ENCODE measurements at regions not wholly inside any gene's neighbourhood (a gene's known extent, or its start where the extent isn't known, plus 50 kb on each side); places are given as distances from the start of the nearest gene placed in this dataset.

GRCh38 chr1:186569856-186570255 lies 108.9 kb upstream of the PDC start:
- no peak overlapping the region for H2AFZ ChIP-seq (ENCODE audit: low read length)
- H3K4me3 ChIP-seq (ENCODE audit: low read length), result no peak overlapping the region
- DNase-seq, result no peak
- no peaks in the 10 kb centered on the region for H3K4me1 ChIP-seq (ENCODE audit: low read length)
- H3K9ac ChIP-seq (ENCODE audit: low read length), result no peak overlapping the region
- no peak overlapping the region for H3K27ac ChIP-seq (ENCODE audit: low read length)
- no peaks in the 10 kb centered on the region for H3K36me3 ChIP-seq (ENCODE audit: insufficient read depth, low read length)
- no peaks in the 10 kb centered on the region for H3K27me3 ChIP-seq (ENCODE audit: low read length)
- no peak overlapping the region for H3K4me2 ChIP-seq (ENCODE audit: low read depth, low read length, poor library complexity, severe bottlenecking)
- no peaks in the 10 kb centered on the region for H3K9me2 ChIP-seq (replicated peaks; ENCODE audit: insufficient read depth, low read length)
- H3K79me2 ChIP-seq (ENCODE audit: low read length), result no peaks in the 10 kb centered on the region
- H3K9me3 ChIP-seq (ENCODE audit: low read length), result no peaks in the 10 kb centered on the region
- H4K20me1 ChIP-seq (ENCODE audit: insufficient read depth, low read depth, low read length), result no peaks in the 10 kb centered on the region

GRCh38 chr1:186568221-186568620 lies 107.3 kb upstream of the PDC start:
- H3K9me2 ChIP-seq (replicated peaks; ENCODE audit: insufficient read depth, low read length), result no peaks in the 10 kb centered on the region
- no peak overlapping the region for H3K4me3 ChIP-seq (ENCODE audit: low read length)
- no peaks in the 10 kb centered on the region for H3K27me3 ChIP-seq (ENCODE audit: low read length)
- no peak overlapping the region for H3K4me2 ChIP-seq (ENCODE audit: low read depth, low read length, poor library complexity, severe bottlenecking)
- no peaks in the 10 kb centered on the region for H4K20me1 ChIP-seq (ENCODE audit: insufficient read depth, low read depth, low read length)
- H3K4me1 ChIP-seq (ENCODE audit: low read length), result no peaks in the 10 kb centered on the region
- H3K79me2 ChIP-seq (ENCODE audit: low read length), result no peaks in the 10 kb centered on the region
- H3K9me3 ChIP-seq (ENCODE audit: low read length), result no peaks in the 10 kb centered on the region
- no peak overlapping the region for H3K27ac ChIP-seq (ENCODE audit: low read length)
- H3K9ac ChIP-seq (ENCODE audit: low read length), result no peak overlapping the region
- no peak overlapping the region for H2AFZ ChIP-seq (ENCODE audit: low read length)
- DNase-seq, result no peak
- H3K36me3 ChIP-seq (ENCODE audit: insufficient read depth, low read length), result no peaks in the 10 kb centered on the region

GRCh38 chr1:186566140-186566855 lies 105.4 kb upstream of the PDC start:
- Histone ChIP-seq H3K4me1 (ENCODE audit: low read length) (no peaks in the 10 kb centered on the region), H3K9me3 (ENCODE audit: low read length) (no peaks in the 10 kb centered on the region), H3K4me3 (ENCODE audit: low read length) (no peak overlapping the region), H3K79me2 (ENCODE audit: low read length) (no peaks in the 10 kb centered on the region), H3K27me3 (ENCODE audit: low read length) (no peaks in the 10 kb centered on the region), H3K36me3 (ENCODE audit: insufficient read depth, low read length) (no peaks in the 10 kb centered on the region), H3K9me2 (replicated peaks; ENCODE audit: insufficient read depth, low read length) (no peaks in the 10 kb centered on the region), H2AFZ (ENCODE audit: low read length) (no peak overlapping the region), H3K9ac (ENCODE audit: low read length) (no peak overlapping the region), H4K20me1 (ENCODE audit: insufficient read depth, low read depth, low read length) (no peaks in the 10 kb centered on the region), H3K27ac (ENCODE audit: low read length) (no peak overlapping the region), H3K4me2 (ENCODE audit: low read depth, low read length, poor library complexity, severe bottlenecking) (no peak overlapping the region)
- DNase-seq, result no peak

GRCh38 chr1:186564582-186564981 lies 103.7 kb upstream of the PDC start:
- Histone ChIP-seq H3K36me3 (ENCODE audit: insufficient read depth, low read length) (no peaks in the 10 kb centered on the region), H3K9me3 (ENCODE audit: low read length) (no peaks in the 10 kb centered on the region), H3K9ac (ENCODE audit: low read length) (no peak overlapping the region), H3K9me2 (replicated peaks; ENCODE audit: insufficient read depth, low read length) (no peaks in the 10 kb centered on the region), H3K27ac (ENCODE audit: low read length) (no peak overlapping the region), H3K27me3 (ENCODE audit: low read length) (no peaks in the 10 kb centered on the region), H2AFZ (ENCODE audit: low read length) (no peak overlapping the region), H3K4me2 (ENCODE audit: low read depth, low read length, poor library complexity, severe bottlenecking) (no peak overlapping the region), H3K4me1 (ENCODE audit: low read length) (no peaks in the 10 kb centered on the region), H3K4me3 (ENCODE audit: low read length) (no peak overlapping the region), H3K79me2 (ENCODE audit: low read length) (no peaks in the 10 kb centered on the region), H4K20me1 (ENCODE audit: insufficient read depth, low read depth, low read length) (no peaks in the 10 kb centered on the region)
- DNase-seq, result no peak

GRCh38 chr1:186559601-186560116 lies 98.7 kb upstream of the PDC start:
- Histone ChIP-seq H3K36me3 (ENCODE audit: insufficient read depth, low read length) (no peaks in the 10 kb centered on the region), H4K20me1 (ENCODE audit: insufficient read depth, low read depth, low read length) (no peaks in the 10 kb centered on the region), H3K9ac (ENCODE audit: low read length) (no peak overlapping the region), H2AFZ (ENCODE audit: low read length) (no peak overlapping the region), H3K4me3 (ENCODE audit: low read length) (no peak overlapping the region), H3K27me3 (ENCODE audit: low read length) (no peaks in the 10 kb centered on the region), H3K4me2 (ENCODE audit: low read depth, low read length, poor library complexity, severe bottlenecking) (no peak overlapping the region), H3K27ac (ENCODE audit: low read length) (no peak overlapping the region), H3K9me3 (ENCODE audit: low read length) (no peaks in the 10 kb centered on the region), H3K79me2 (ENCODE audit: low read length) (no peaks in the 10 kb centered on the region), H3K9me2 (replicated peaks; ENCODE audit: insufficient read depth, low read length) (no peaks in the 10 kb centered on the region), H3K4me1 (ENCODE audit: low read length) (no peaks in the 10 kb centered on the region)
- DNase-seq, result no peak

GRCh38 chr1:186557147-186557777 lies 96.3 kb upstream of the PDC start:
- DNase-seq, result no peak
- no peaks in the 10 kb centered on the region for H3K79me2 ChIP-seq (ENCODE audit: low read length)
- no peaks in the 10 kb centered on the region for H4K20me1 ChIP-seq (ENCODE audit: insufficient read depth, low read depth, low read length)

GRCh38 chr1:186550832-186551231 lies 89.9 kb upstream of the PDC start:
- Histone ChIP-seq H3K79me2 (ENCODE audit: low read length) (no peaks in the 10 kb centered on the region), H3K9me3 (ENCODE audit: low read length) (no peaks in the 10 kb centered on the region), H3K9ac (ENCODE audit: low read length) (no peak overlapping the region), H3K36me3 (ENCODE audit: insufficient read depth, low read length) (no peaks in the 10 kb centered on the region), H4K20me1 (ENCODE audit: insufficient read depth, low read depth, low read length) (no peaks in the 10 kb centered on the region), H3K4me1 (ENCODE audit: low read length) (no peaks in the 10 kb centered on the region), H3K4me2 (ENCODE audit: low read depth, low read length, poor library complexity, severe bottlenecking) (no peak overlapping the region), H3K27ac (ENCODE audit: low read length) (no peak overlapping the region), H2AFZ (ENCODE audit: low read length) (no peak overlapping the region), H3K9me2 (replicated peaks; ENCODE audit: insufficient read depth, low read length) (no peaks in the 10 kb centered on the region), H3K27me3 (ENCODE audit: low read length) (no peaks in the 10 kb centered on the region), H3K4me3 (ENCODE audit: low read length) (no peak overlapping the region)
- no peak for DNase-seq

More at GRCh38 chr1:186557147-186557777, 96.3 kb upstream of the PDC start:
- H3K4me3 ChIP-seq (ENCODE audit: low read length), result no peak overlapping the region
- no peak overlapping the region for H3K27ac ChIP-seq (ENCODE audit: low read length)
- H3K36me3 ChIP-seq (ENCODE audit: insufficient read depth, low read length), result no peaks in the 10 kb centered on the region
- no peak overlapping the region for H3K4me2 ChIP-seq (ENCODE audit: low read depth, low read length, poor library complexity, severe bottlenecking)
- H3K9me3 ChIP-seq (ENCODE audit: low read length), result no peaks in the 10 kb centered on the region
- no peaks in the 10 kb centered on the region for H3K27me3 ChIP-seq (ENCODE audit: low read length)
- H2AFZ ChIP-seq (ENCODE audit: low read length), result no peak overlapping the region
- no peak overlapping the region for H3K9ac ChIP-seq (ENCODE audit: low read length)
- no peaks in the 10 kb centered on the region for H3K9me2 ChIP-seq (replicated peaks; ENCODE audit: insufficient read depth, low read length)
- H3K4me1 ChIP-seq (ENCODE audit: low read length), result no peaks in the 10 kb centered on the region

- Histone ChIP-seq H3K4me2 (ENCODE audit: low read depth, low read length, poor library complexity, severe bottlenecking) (no peak overlapping the region), H4K20me1 (ENCODE audit: insufficient read depth, low read depth, low read length) (no peaks in the 10 kb centered on the region), H3K27ac (ENCODE audit: low read length) (no peak overlapping the region), H3K9me3 (ENCODE audit: low read length) (0 out of 2 replicates have a peak, but pooled peaks cover 3% of the 10 kb centered on the region), H2AFZ (ENCODE audit: low read length) (no peak overlapping the region), H3K9ac (ENCODE audit: low read length) (no peak overlapping the region), H3K9me2 (replicated peaks; ENCODE audit: insufficient read depth, low read length) (no peaks in the 10 kb centered on the region), H3K27me3 (ENCODE audit: low read length) (no peaks in the 10 kb centered on the region), H3K4me3 (ENCODE audit: low read length) (no peak overlapping the region), H3K4me1 (ENCODE audit: low read length) (no peaks in the 10 kb centered on the region), H3K36me3 (ENCODE audit: insufficient read depth, low read length) (no peaks in the 10 kb centered on the region), H3K79me2 (ENCODE audit: low read length) (no peaks in the 10 kb centered on the region)
- DNase-seq, result no peak
These were observed 80.1 kb upstream of the PDC start for GRCh38 chr1:186541003-186541402.
